HG02623 (cell line): ENCODE measurements at regions not wholly inside any gene's neighbourhood (a gene's known extent, or its start where the extent isn't known, plus 50 kb on each side); places are given as distances from the start of the nearest gene placed in this dataset.

Experiments
- ATAC-seq: cut with Tn5 transposase; IDR thresholded peaks from one replicate; pipeline ENCODE4 v1.9.1; 2021; ENCODE audit warnings: moderate library complexity; ENCODE audit not compliant: unreplicated experiment

DNA sequence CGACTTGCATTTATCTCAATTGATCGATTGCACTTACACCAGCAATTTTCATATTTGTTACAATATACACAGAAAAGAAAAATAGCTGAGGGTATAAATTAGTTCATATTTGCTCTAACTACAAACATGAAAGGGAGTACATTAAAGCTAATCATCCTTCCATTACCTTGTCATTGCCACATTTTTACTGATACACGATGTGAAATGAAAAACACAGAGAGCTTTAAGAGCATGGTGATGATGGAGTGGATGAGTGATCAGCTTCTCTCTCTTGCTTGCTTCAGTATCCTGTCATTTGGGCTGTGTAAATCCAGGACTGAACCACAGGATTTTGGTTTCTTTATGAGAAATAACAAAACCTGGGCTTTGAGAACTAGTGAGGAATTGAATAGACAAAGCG, 1207.5 kb upstream of the GOT2 start:
- no peak for ATAC-seq

DNA sequence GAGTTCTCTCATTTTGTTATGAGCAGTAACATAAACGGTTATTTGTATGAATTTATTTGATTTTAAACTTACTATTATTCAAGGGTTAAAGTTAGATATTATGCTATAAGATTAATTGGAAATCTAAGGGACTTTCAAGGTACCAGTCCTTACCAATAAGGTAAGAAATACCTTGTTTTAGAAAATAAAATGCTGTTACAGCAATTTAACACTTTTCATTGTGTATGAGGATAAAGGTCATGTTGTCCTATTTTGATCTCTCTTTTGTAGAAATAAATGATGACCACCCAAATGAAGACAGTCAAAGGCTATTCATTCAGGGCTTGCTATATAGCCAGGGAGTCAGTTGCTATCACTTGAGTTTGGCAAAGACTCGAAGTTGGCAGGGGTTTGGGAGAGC, 1185.9 kb upstream of the GOT2 start:
- ATAC-seq: no peak

GRCh38 chr16:59913666-59914065, 1179.5 kb upstream of the GOT2 start:
- ATAC-seq: no peak

- no peak for ATAC-seq
Observed at GRCh38 chr16:59909262-59909661, 1175.1 kb upstream of the GOT2 start.

- no peak for ATAC-seq
Observed at GRCh38 chr16:59907611-59908010, 1173.5 kb upstream of the GOT2 start.

DNA sequence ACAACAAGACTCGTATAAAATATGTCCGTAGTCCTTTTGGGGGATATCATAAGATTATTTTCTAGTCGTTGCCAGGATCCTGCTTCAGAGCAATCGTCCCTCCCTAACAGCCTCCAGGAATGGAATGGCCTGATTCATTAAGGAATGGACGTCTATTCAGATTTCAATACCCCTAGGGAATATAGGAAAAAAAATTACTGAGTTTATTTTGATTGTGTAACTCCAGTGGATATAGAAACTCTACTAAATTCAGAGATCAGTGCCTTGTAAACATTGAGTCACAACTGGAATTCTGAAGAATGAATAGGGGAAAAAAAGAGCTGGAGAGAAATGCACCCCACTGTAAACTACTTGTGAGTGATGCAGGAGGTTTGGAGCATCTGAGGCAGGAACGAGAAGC, 1171.5 kb upstream of the GOT2 start:
- ATAC-seq: no peak

- no peak for ATAC-seq
Observed at GRCh38 chr16:59905131-59905530, 1171.0 kb upstream of the GOT2 start.

DNA sequence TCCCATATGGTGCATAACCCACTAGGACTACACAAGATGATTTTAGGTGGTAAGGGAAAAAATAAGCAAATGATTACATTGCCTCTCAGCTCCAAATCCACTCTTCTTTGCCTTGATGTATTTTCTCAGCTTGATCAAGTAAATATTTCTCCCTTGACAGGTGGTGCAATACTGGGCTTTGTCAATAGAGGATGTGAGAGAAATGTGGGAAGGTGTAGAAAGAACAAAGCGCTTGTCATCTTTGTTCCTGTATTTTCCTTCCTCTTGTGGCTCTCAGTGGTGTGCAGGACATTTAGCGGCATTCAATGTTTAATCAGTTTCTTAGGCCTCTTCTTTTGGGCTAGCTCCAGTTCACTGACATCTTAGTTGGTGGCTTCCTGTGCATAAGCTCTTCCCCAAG, 1165.8 kb upstream of the GOT2 start:
- no peak for ATAC-seq

- no peak for ATAC-seq
Observed at GRCh38 chr16:59892376-59892775, 1158.3 kb upstream of the GOT2 start.

DNA sequence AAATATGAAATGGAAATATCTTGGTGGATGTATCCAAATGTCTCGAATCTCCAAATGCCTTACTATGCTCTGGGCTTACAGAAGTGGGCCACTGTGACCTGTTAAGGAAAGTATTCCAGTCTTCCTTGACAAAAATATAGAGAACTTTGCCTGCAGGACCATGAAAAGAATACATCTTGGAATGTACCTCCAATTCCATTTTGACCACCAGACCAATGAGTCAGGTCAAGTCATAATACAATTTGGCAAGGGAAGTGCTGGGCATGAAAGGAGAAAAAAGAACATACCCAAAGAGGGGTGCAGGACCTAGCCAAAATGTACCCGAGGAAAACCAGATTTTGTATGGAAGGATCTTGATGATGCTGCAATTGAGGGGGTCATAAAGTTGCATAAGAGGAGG, 1153.7 kb upstream of the GOT2 start:
- no peak for ATAC-seq

DNA sequence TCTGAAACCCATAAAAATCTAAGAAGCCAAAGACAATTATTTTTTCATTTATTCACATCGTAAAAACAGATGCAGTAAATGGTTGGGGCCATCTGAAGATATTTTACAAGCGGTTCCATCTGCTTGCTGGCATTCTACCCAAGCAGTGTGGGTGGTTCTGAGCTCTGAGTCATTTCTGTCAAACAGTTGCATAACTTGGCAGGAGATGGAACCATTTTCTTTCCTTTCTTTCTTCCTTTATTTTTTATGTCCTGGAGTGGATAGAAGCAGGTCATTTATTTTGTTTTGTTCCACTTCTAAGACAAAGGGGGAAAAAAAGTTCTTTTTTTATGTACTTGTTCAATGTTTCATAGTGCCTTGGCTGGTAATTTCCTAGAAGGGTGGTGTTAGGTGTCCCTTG, 1151.9 kb upstream of the GOT2 start:
- no peak for ATAC-seq

GRCh38 chr16:59881376-59881775, 1147.3 kb upstream of the GOT2 start:
- ATAC-seq: no peak

DNA sequence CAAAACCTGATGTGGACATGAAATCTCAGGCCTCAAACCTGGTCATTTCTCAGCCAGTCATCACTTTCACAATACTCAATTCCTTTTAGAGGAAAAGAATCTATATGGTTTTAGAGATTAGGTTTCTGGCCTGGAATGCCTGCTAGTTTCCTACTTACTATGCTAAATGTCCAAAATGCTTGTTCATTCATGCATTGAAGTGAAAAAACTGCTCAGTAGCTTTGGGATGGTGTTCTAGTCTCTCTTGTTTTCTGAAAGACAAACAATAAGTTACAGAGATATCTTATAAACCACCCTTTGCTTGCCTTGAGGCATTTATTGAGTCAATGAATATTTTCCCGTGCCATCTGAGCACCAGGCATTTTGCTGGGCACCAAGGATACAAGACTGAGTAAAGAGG, 1146.5 kb upstream of the GOT2 start:
- ATAC-seq: no peak

GRCh38 chr16:59878999-59879398, 1144.9 kb upstream of the GOT2 start:
- ATAC-seq: no peak

GRCh38 chr16:59878479-59878878, 1144.4 kb upstream of the GOT2 start:
- no peak for ATAC-seq

GRCh38 chr16:59864981-59865666, 1131.0 kb upstream of the GOT2 start:
- no peak for ATAC-seq

DNA sequence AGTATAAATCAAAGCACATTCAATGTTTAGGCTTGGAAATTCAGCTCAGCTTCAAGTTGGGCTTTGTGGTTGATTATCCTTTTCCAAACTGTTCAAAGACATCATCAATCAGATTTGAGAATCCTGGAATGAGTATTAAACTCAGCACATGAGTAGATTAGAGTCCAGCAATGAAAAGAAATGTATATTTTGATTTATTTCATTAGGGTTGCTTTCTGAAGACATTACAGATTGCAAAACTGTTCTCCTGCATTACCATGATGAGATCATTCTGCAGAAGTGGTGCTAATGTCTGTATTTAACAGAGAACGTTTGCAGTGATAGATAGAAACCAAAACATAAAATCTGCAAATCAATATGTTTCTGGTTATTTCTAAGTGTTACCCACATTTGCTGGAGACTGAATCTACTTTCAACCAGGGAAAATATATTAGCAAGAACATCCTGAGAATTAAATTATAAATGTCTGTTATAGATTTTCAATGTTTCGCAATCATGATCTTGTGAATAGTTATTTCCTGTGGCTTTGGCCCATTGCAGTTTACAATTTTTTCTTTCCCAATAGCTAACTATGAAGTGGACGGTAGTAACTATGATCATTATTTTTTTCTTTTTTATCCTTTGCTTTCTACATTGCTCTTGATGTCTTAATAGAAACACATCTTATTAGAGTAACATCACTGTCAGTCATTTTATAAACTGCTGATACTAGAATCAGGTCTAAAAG, 1125.7 kb upstream of the GOT2 start:
- ATAC-seq: no peak

- ATAC-seq: no peak
Observed at GRCh38 chr16:59854846-59855439, 1120.8 kb upstream of the GOT2 start.

DNA sequence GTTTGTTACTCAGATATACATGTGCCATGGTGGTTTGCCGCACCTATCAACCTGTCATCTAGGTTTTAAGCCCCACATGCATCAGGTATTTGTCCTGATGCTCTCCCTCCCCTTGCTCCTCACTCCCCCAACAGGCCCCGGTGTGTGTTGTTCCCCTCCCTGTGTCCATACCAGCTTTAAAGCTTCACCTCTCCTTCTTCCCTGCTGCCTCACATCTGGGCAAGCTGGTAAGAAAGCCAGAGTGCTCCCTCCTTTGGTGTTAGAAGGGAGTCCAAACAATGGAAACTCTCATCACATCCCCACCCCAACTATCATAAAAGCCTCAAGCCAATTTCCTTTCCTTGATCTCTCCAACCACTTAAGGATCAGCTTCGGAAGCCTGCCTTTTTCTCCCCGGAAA, 1115.6 kb upstream of the GOT2 start:
- no peak for ATAC-seq

DNA sequence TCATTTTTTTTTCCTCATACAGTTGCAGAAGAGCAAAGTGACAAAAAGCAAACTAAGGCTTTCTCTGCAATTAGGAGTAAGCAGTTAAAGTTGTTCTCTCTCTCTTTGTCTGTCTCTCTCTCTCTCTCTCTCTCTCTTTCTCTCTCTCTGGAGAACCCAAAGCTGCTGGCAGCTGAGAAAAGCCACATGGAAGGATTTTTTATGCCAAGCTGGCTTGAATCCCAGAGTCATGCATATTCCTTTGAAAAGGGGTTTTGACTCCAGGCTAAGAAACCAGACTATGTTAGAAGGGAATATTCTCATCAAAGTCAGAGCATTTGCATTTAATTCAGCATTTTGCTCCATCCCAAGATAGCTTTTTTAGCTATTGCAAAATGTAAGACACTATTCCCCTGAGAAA, 1114.2 kb upstream of the GOT2 start:
- no peak for ATAC-seq

DNA sequence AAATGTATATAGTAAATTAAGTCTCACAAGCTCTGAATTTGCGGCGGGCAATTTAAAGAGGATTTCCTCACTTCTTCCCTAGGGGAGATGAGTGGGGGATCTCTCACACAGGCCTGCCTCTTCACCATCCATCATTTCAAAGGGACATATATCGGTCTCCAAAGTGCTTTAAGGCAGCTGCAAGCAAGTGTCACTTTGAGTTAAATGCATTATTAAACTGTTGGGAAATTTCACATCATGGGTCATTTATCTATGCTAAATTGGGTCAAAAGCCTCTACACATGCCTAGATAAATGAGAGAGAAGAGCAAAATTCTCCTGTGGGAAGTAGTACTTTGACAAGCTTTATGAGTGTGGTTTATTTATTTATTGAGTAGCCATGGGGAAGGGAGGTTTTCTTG, 1106.1 kb upstream of the GOT2 start:
- no peak for ATAC-seq

GRCh38 chr16:59826767-59827166, 1092.7 kb upstream of the GOT2 start:
- ATAC-seq: no peak
